GM12878 (cell line): ENCODE measurements at regions not wholly inside any gene's neighbourhood (a gene's known extent, or its start where the extent isn't known, plus 50 kb on each side); places are given as distances from the start of the nearest gene placed in this dataset.

Source experiments
- NFIC ChIP-seq: IDR thresholded peaks from 2 replicates; pipeline ENCODE4 v1.6.1; 2012; ENCODE audit warnings: low read depth, mild to moderate bottlenecking, inconsistent platforms, low read length, moderate library complexity
- POLR2AphosphoS5 ChIP-seq: IDR thresholded peaks from 2 replicates; pipeline ENCODE4 v1.6.1; 2011; ENCODE audit warnings: mild to moderate bottlenecking, low read length, inconsistent platforms
- RCOR1 ChIP-seq: conservative IDR thresholded peaks from 2 replicates; pipeline ENCODE4 v1.6.1; 2012; ENCODE audit warnings: low read depth, low read length, improper control_type of control experiment

- TF ChIP-seq POLR2AphosphoS5 (no peak), RCOR1 (no peak), NFIC (no peak)
Observed at GRCh38 chr13:99640260-99640659, 139.0 kb downstream of the TM9SF2 start.
